Naive thymus-derived CD4-positive, alpha-beta T cell (primary cell): ENCODE measurements at regions not wholly inside any gene's neighbourhood (a gene's known extent, or its start where the extent isn't known, plus 50 kb on each side); places are given as distances from the start of the nearest gene placed in this dataset.

ENCODE experiments used
- ATAC-seq: fragments of 150-1000 bp; cut with Tn5 transposase; 2 replicates; pipeline ENCODE4 v1.10.0; 2021; ENCODE audit warnings: mild to moderate bottlenecking, moderate library complexity
- CTCF ChIA-PET: fragments of 350-600 bp; sonication (Branson Sonifier 250); formaldehyde crosslinking; loops from one replicate; lab custom pipeline; 2021; ENCODE audit warnings: antibody characterized with exemption; lab: Charles Lee
- POLR2A ChIA-PET: fragments of 350-600 bp; sonication (Branson Sonifier 250); formaldehyde crosslinking; loops from one replicate; lab custom pipeline; 2021; ENCODE audit warnings: antibody characterized with exemption, inconsistent platforms; lab: Charles Lee
- DNase-seq, 9 donors: peaks; one replicate each; pipeline versions ENCODE4 v3.0.0 to v3.0.0-alpha.2; 2020 to 2022; ENCODE audit warnings: mixed read lengths in 1 of 9
- H3K27ac ChIP-seq: one replicate; pipeline ENCODE4 v1.7.0; 2013; ENCODE audit warnings: mild to moderate bottlenecking, low read depth, low read length, moderate library complexity
- H3K27me3 ChIP-seq, 2 donors: one replicate each; pipeline ENCODE4 v1.7.0; 2013; ENCODE audit warnings: low read length in 2 of 2, mild to moderate bottlenecking in 2 of 2, moderate library complexity in 2 of 2; ENCODE audit not compliant: control insufficient read depth in 2 of 2, insufficient read depth in 2 of 2
- H3K36me3 ChIP-seq, 3 experiments: 1 replicate in 2 of 3; 2 replicates in 1 of 3; pipeline ENCODE4 v1.7.0; 2013; ENCODE audit warnings: low read length in 3 of 3, mild to moderate bottlenecking in 3 of 3, moderate library complexity in 1 of 3; ENCODE audit not compliant: insufficient read depth in 3 of 3, control insufficient read depth in 2 of 3
- H3K4me1 ChIP-seq, 2 donors: one replicate each; pipeline ENCODE4 v1.7.0; 2013; ENCODE audit warnings: low read length in 2 of 2, mild to moderate bottlenecking in 2 of 2, moderate library complexity in 1 of 2; ENCODE audit not compliant: control insufficient read depth in 2 of 2, insufficient read depth in 2 of 2
- H3K4me3 ChIP-seq: 2 replicates; pipeline ENCODE4 v1.7.0; 2013; ENCODE audit warnings: mild to moderate bottlenecking, low read length
- H3K9me3 ChIP-seq, 3 experiments: 1 replicate in 2 of 3; 2 replicates in 1 of 3; pipeline ENCODE4 v1.7.0; 2013; ENCODE audit warnings: low read length in 3 of 3; ENCODE audit not compliant: control insufficient read depth in 2 of 3
- H3K27ac Mint-ChIP-seq, 9 donors: one replicate each; pipeline ENCODE4 v1.8.0; 2020 to 2022; ENCODE audit warnings: mixed read lengths in 9 of 9, mild to moderate bottlenecking in 8 of 9, moderate library complexity in 5 of 9, inconsistent platforms in 2 of 9
- H3K27me3 Mint-ChIP-seq, 5 donors: one replicate each; pipeline ENCODE4 v1.8.0; 2021 to 2022; ENCODE audit warnings: mixed read lengths in 5 of 5, mild to moderate bottlenecking in 1 of 5
- H3K36me3 Mint-ChIP-seq, 5 donors: one replicate each; pipeline ENCODE4 v1.8.0; 2020 to 2022; ENCODE audit warnings: mixed read lengths in 5 of 5, mild to moderate bottlenecking in 3 of 5, inconsistent platforms in 1 of 5
- H3K4me1 Mint-ChIP-seq, 7 donors: one replicate each; pipeline ENCODE4 v1.8.0; 2020 to 2022; ENCODE audit warnings: mixed read lengths in 7 of 7, mild to moderate bottlenecking in 3 of 7, inconsistent platforms in 1 of 7
- H3K4me3 Mint-ChIP-seq, 10 donors: one replicate each; pipeline ENCODE4 v1.8.0; 2020 to 2022; ENCODE audit warnings: mild to moderate bottlenecking in 10 of 10, mixed read lengths in 10 of 10, moderate library complexity in 6 of 10, inconsistent platforms in 2 of 10
- H3K9me3 Mint-ChIP-seq, 11 donors: one replicate each; pipeline ENCODE4 v1.8.0; 2020 to 2022; ENCODE audit warnings: mixed read lengths in 11 of 11, mild to moderate bottlenecking in 4 of 11, inconsistent platforms in 1 of 11, moderate library complexity in 1 of 11
- intact Hi-C, 2 donors: fragments of 100-400 bp; cut with micrococcal nuclease; formaldehyde crosslinking; loops; one replicate each; pipeline ENCODE4 v1.15.1; 2023

DNA sequence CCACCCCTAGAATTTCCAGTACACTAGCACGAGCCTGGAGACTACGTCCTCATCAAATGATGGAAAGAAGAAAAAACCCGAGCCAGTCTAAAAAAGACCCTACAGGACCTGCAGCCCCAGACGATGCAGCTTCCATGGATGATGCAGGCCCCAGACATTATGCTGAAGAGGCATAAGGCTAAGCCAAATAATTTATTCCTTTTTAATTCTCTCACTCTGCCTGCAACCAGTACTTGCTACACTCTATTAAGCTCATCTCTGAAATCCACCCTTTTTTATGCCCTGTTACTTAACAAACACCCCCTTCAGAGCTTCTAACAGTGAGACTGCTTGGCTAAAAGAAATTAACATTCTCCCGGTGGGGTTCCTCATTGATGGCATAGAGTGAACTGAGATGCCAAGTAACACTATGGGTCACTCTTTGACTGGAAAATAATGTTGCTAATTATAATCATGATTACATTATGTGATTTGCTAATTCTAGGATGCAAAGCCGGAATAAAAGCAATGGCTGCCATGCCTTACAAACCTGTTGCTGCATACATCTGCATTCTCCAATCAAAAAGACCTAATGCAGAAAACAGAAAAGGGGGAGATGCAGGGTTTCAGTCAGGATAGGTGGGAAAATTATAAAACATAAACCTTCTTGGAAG lies 1462.4 kb downstream of the UQCRFS1 start:
- Histone ChIP-seq H3K9me3 (peaks cover 0 to 3% (median 0%) of the 10 kb centered on the region in 3 experiments), H3K4me3 (no peak overlapping the region), H3K36me3 (no peaks in the 10 kb centered on the region), H3K27ac (no peak overlapping the region), H3K27me3 (no peaks in the 10 kb centered on the region), H3K4me1 (no peaks in the 10 kb centered on the region)
- peaks cover 0 to 19% (median 9%) of the 10 kb centered on the region in 5 donors for H3K36me3 Mint-ChIP-seq
- CTCF ChIA-PET, result no interaction called here
- peaks cover 10 to 73% (median 27%) of the 10 kb centered on the region in 11 donors for H3K9me3 Mint-ChIP-seq
- DNase-seq, result no peak
- peaks cover 0 to 5% (median 0%) of the 10 kb centered on the region in 5 donors for H3K27me3 Mint-ChIP-seq
- H3K4me3 Mint-ChIP-seq, result no peak overlapping the region
- no peak overlapping the region for H3K27ac Mint-ChIP-seq
- POLR2A ChIA-PET, result no interaction called here
- H3K4me1 Mint-ChIP-seq, result peaks cover 0 to 14% (median 4%) of the 10 kb centered on the region in 7 donors
- no peak for ATAC-seq
- intact Hi-C loops, result no loop called here

DNA sequence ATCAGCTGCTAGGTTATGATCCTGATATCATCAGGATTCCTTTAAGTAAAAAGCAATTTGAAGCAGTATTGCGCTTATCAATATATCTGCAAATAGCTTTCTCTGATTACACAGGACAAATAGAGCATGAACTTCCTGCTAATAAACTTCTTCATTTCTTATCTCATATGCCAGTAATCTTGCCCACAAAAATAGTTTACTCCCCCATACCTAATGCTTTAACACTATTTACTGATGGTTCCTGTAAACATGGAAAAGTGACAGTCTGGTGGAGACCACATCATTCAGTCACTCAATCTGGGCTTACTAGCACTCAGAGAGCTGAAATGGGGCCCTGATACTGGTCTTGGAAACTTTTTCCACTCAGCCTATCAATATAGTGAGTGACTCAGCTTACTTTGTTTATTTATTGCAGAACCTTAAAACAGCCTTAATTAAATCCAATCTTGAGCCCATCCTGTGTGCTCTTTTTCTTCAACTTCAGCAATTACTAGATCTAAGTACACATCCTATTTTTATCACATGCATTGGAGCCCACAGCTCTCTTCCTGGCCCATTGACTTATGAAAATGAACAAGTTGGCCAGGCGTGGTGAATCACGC lies 1464.3 kb downstream of the UQCRFS1 start:
- CTCF ChIA-PET, result no interaction called here
- Histone ChIP-seq H3K27me3 (no peaks in the 10 kb centered on the region), H3K27ac (no peak overlapping the region), H3K4me3 (no peak overlapping the region), H3K4me1 (no peaks in the 10 kb centered on the region), H3K36me3 (no peaks in the 10 kb centered on the region), H3K9me3 (peaks cover 0 to 3% (median 0%) of the 10 kb centered on the region in 3 experiments)
- DNase-seq (no peak), ATAC-seq (no peak)
- Mint-ChIP-seq H3K36me3 (peaks cover 0 to 22% (median 13%) of the 10 kb centered on the region in 5 donors), H3K4me1 (peaks cover 0 to 14% (median 4%) of the 10 kb centered on the region in 7 donors), H3K27ac (no peak overlapping the region), H3K4me3 (no peak overlapping the region), H3K27me3 (peaks cover 0 to 5% (median 0%) of the 10 kb centered on the region in 5 donors), H3K9me3 (peaks cover 8 to 66% (median 30%) of the 10 kb centered on the region in 11 donors)
- intact Hi-C loops, result no loop called here
- POLR2A ChIA-PET, result no interaction called here

DNA sequence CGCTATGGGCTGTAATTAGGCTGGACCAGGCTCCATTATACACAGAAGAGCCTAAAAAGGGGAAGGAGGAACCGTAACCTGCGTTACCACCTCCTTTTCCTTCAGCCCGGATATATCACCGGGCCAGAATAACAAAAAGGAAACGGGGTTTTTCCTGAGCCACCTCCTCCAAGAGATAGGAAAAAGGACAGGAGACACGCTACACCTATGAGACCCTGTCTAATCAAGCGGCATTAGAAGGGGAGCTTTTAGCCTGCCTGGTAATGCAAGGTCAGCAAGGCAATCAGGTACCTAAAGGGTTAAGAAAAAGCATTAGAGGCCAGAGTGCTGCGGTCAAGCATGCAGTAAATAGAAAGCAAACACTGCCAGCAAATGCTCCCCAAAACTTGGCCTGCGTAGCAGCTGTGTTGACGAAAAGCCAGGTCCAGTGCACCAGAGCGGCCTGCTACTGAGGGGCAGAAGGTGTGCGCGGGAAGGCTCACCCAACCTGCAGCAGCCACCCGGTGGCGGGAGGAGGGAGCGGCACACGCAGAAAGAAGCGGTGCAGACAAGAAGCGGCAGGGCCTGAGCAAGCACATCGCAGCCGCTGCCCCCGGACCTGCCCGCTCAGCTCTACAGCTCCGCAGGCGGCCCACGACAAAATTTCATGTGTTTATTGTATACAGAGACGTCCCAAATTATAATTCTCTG lies 1466.1 kb downstream of the UQCRFS1 start:
- CTCF ChIA-PET, result no interaction called here
- H3K27ac Mint-ChIP-seq, result peak overlapping the region in 1 of 9 donors; percentile 12
- no peak overlapping the region for H3K4me3 Mint-ChIP-seq
- H3K36me3 Mint-ChIP-seq, result peaks cover 0 to 22% (median 13%) of the 10 kb centered on the region in 5 donors
- no peaks in the 10 kb centered on the region for H3K4me1 ChIP-seq
- H3K4me3 ChIP-seq, result no peak overlapping the region
- intact Hi-C loops, result no loop called here
- DNase-seq, result no peak
- peaks cover 0 to 9% (median 0%) of the 10 kb centered on the region in 5 donors for H3K27me3 Mint-ChIP-seq
- ATAC-seq, result no peak
- H3K9me3 Mint-ChIP-seq, result peaks cover 0 to 48% (median 29%) of the 10 kb centered on the region in 11 donors
- no peaks in the 10 kb centered on the region for H3K27me3 ChIP-seq
- POLR2A ChIA-PET, result no interaction called here
- peaks cover 0 to 14% (median 4%) of the 10 kb centered on the region in 7 donors for H3K4me1 Mint-ChIP-seq
- H3K36me3 ChIP-seq, result no peaks in the 10 kb centered on the region
- H3K9me3 ChIP-seq, result peaks cover 0 to 15% (median 0%) of the 10 kb centered on the region in 3 experiments
- H3K27ac ChIP-seq, result no peak overlapping the region

DNA sequence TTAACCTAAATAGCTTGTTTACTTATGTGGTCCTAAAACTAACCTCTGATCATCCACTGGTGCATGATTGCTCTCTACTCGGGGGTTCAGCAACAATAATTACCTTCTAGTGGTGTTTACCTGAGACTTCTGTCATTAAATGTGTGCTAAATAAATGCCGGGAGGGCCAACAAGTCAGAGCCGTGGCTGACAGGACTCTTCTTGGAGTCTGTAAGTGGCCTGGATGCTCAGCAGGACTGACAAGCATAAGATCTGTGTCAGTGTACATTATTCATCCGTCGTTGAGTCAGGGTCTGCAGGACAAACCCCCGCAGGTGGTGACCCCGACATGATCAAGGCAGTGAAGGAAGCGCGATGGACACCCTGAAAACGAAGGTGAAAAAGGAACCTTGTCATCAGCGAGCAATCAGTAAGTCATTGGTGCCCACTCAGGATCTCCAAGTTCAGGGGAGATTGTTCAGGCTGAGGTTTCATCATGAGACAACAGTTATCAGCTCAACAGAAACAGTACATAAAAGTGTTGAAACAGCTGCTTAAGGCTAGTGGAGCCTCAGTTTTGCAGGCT lies 1466.9 kb downstream of the UQCRFS1 start:
- H3K36me3 ChIP-seq, result no peaks in the 10 kb centered on the region
- Mint-ChIP-seq H3K4me3 (peak overlapping the region in 1 of 10 donors; percentile 30), H3K36me3 (peaks cover 0 to 22% (median 13%) of the 10 kb centered on the region in 5 donors), H3K4me1 (peaks cover 0 to 14% (median 3%) of the 10 kb centered on the region in 7 donors), H3K27ac (no peak overlapping the region), H3K9me3 (peaks cover 0 to 47% (median 27%) of the 10 kb centered on the region in 11 donors), H3K27me3 (peaks cover 0 to 9% (median 0%) of the 10 kb centered on the region in 5 donors)
- H3K27me3 ChIP-seq, result no peaks in the 10 kb centered on the region
- no peak for ATAC-seq
- intact Hi-C loops, result no loop called here
- H3K9me3 ChIP-seq, result peaks cover 0 to 15% (median 0%) of the 10 kb centered on the region in 3 experiments
- no peak overlapping the region for H3K27ac ChIP-seq
- no peaks in the 10 kb centered on the region for H3K4me1 ChIP-seq
- ChIA-PET CTCF (no interaction called here), POLR2A (no interaction called here)
- H3K4me3 ChIP-seq, result no peak overlapping the region
- no peak for DNase-seq

DNA sequence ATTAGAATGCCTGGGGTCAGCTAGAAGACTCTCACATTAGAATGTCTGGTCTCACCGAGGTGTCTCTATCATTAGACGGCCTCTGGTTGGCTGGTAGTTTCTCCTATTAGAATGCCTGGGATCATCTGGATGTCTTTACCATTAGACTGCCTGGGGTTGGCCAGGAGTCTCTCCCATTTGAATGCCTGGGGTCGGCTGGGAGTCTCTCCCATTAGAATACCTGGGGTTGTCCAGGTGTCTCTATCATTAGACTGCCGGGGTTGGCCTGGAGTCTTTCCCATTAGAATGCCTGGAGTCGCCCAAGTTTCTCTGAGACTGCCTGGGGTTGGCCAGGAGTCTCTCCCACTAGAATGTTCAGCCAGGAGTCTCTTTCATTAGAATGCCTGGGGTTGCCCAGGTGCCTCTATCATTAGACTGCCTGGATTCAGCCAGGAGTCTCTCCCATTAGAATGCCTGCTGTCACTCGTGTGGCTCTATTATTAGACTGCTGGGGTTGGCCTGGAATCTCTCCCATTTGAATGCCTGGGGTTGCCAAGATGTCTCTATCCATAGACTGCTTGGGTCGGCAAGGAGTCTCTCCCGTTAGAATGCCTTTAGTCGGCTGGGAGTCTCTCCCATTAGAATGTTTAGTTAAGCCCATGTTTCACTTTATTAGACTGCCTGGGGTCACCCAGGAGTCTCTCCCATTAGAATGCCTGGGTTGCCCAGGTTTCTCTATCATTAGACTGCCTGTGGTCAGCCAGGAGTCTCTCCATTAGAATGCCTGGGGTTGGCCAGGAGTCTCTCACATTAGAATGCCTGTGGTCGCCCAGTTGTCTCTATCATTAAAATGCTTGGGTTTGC lies 1467.8 kb downstream of the UQCRFS1 start:
- peaks cover 0 to 9% (median 0%) of the 10 kb centered on the region in 5 donors for H3K27me3 Mint-ChIP-seq
- Histone ChIP-seq H3K36me3 (no peaks in the 10 kb centered on the region), H3K4me1 (no peaks in the 10 kb centered on the region), H3K27me3 (no peaks in the 10 kb centered on the region), H3K27ac (no peak overlapping the region), H3K4me3 (no peak overlapping the region), H3K9me3 (peaks cover 0 to 17% (median 0%) of the 10 kb centered on the region in 3 experiments)
- DNase-seq, result no peak
- peaks cover 0 to 14% (median 2%) of the 10 kb centered on the region in 7 donors for H3K4me1 Mint-ChIP-seq
- H3K36me3 Mint-ChIP-seq, result peaks cover 0 to 22% (median 13%) of the 10 kb centered on the region in 5 donors
- H3K9me3 Mint-ChIP-seq, result peaks cover 0 to 55% (median 31%) of the 10 kb centered on the region in 11 donors
- H3K27ac Mint-ChIP-seq, result no peak overlapping the region
- H3K4me3 Mint-ChIP-seq, result no peak overlapping the region
- ChIA-PET POLR2A (no interaction called here), CTCF (no interaction called here)
- intact Hi-C loops, result no loop called here
- no peak for ATAC-seq

DNA sequence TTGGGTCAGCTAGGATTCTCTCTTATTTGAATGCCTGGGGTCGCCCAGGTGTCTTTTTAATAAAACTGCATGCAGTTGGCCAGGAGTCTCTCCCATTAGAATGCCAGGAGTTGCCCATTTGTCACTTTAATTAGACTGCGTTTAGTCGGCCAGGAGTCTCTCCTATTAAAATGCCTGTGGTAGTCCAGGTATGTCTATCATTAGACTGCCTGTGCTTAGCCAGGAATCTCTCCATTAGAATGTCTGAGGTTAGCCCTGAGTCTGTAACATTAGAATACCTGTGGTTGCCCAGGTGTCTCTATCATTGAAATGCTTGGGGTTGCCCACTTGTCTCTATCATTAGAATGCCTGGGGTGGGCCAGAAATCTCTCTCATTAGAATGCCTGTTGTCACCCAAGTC lies 1470.9 kb downstream of the UQCRFS1 start:
- Mint-ChIP-seq H3K27ac (no peak overlapping the region), H3K36me3 (peaks cover 4 to 35% (median 23%) of the 10 kb centered on the region in 5 donors), H3K4me1 (peaks cover 0 to 10% (median 2%) of the 10 kb centered on the region in 7 donors), H3K27me3 (peaks cover 0 to 9% (median 0%) of the 10 kb centered on the region in 5 donors), H3K9me3 (peaks cover 11 to 66% (median 29%) of the 10 kb centered on the region in 11 donors), H3K4me3 (no peak overlapping the region)
- H3K36me3 ChIP-seq, result no peaks in the 10 kb centered on the region
- H3K9me3 ChIP-seq, result peaks cover 0 to 42% (median 0%) of the 10 kb centered on the region in 3 experiments
- ChIA-PET CTCF (no interaction called here), POLR2A (no interaction called here)
- H3K27me3 ChIP-seq, result no peaks in the 10 kb centered on the region
- no peaks in the 10 kb centered on the region for H3K4me1 ChIP-seq
- no peak overlapping the region for H3K27ac ChIP-seq
- no peak overlapping the region for H3K4me3 ChIP-seq
- ATAC-seq (no peak), DNase-seq (no peak)
- intact Hi-C loops, result no loop called here
